ENCODE measurements at regions not wholly inside any gene's neighbourhood (a gene's known extent, or its start where the extent isn't known, plus 50 kb on each side); places are given as distances from the start of the nearest gene placed in this dataset.

DNA sequence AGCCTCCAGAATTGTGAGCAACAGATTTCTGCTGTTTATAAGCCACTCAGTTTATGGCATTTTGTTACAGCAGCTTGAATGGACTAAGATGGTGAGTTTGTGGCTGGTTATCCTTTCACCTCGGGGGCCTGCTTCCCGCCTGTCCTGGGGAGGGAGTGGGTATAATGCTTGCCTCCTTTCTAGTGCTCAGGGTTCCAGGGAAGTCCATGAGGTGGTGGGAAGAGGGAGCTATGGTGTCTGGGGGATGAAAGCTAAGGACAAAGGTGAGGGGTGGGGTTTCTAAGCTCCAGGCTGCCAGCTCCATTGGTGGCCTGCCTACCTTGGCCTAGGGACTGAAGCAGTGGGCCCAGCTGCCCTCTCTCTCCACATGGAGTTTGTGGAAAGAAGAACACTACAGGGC lies 50.2 kb upstream of the SDK2 start:
- no peak overlapping the region for H3K9ac ChIP-seq (ENCODE audit: low read depth, low read length)
- H3K27me3 ChIP-seq (ENCODE audit: control insufficient read depth, insufficient read depth, low read length): no peaks in the 10 kb centered on the region
- H3K9me3 ChIP-seq (ENCODE audit: control insufficient read depth, insufficient read depth, low read length): no peaks in the 10 kb centered on the region
- H3K4me1 ChIP-seq (ENCODE audit: control insufficient read depth, insufficient read depth, low read length): peaks cover 24% of the 10 kb centered on the region
- H3K27ac ChIP-seq (ENCODE audit: low read depth, low read length): no peak overlapping the region
- no peaks in the 10 kb centered on the region for H3K36me3 ChIP-seq (ENCODE audit: control insufficient read depth, insufficient read depth, low read length)
- no peak overlapping the region for H3K4me3 ChIP-seq (ENCODE audit: low read depth, low read length)

DNA sequence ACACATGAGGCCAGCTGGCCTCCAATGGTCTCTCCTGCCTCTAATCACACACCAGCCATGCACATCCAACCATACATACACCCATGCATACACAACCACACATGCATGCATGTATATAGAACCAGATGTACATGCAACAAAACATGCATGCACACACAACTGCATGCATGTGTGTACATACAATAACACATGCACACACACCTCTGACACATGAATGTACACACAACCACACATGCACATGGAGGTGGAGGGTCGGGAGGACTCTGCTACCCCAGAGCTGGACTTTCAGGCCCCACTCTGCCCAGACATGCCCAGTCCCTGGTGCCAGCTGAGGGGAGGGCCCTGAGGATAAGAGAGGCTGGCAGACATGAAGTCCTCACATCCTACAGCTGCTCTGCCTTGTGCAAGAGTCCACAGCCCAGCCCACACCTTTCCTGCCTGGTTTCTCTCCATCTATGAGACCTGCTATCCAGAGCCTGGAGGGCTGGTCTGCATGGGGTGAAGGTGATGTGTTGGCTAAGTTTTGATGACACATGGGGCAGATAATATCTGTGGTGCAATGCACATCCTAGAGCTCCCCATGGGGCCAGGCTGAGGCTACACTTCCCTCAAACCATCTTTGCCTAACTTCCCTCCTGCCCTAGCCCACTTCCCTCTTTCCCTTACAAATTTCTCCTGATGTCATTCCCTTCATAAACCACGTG lies 50.9 kb upstream of the SDK2 start:
- H3K4me3 ChIP-seq (ENCODE audit: low read depth, low read length): no peak overlapping the region
- H3K9me3 ChIP-seq (ENCODE audit: control insufficient read depth, insufficient read depth, low read length): no peaks in the 10 kb centered on the region
- H3K36me3 ChIP-seq (ENCODE audit: control insufficient read depth, insufficient read depth, low read length): no peaks in the 10 kb centered on the region
- no peak overlapping the region for H3K9ac ChIP-seq (ENCODE audit: low read depth, low read length)
- H3K27me3 ChIP-seq (ENCODE audit: control insufficient read depth, insufficient read depth, low read length): no peaks in the 10 kb centered on the region
- H3K27ac ChIP-seq (ENCODE audit: low read depth, low read length): no peak overlapping the region
- H3K4me1 ChIP-seq (ENCODE audit: control insufficient read depth, insufficient read depth, low read length): peaks cover 24% of the 10 kb centered on the region

DNA sequence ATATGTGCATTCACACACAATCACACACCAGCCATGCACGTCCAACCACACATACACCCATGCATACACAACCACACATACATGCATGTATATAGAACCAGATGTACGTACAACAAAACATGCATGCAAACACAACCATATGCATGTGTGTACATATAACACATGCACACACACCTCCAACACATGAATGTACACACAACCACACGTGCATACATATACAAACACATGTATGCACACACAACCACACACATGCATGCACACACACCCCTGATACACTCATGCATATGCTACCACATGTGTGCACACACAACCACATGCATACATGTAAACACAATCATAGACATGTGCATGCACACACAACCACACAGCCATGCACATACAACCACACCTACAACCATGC lies 52.0 kb upstream of the SDK2 start:
- no peaks in the 10 kb centered on the region for H3K27me3 ChIP-seq (ENCODE audit: control insufficient read depth, insufficient read depth, low read length)
- H3K27ac ChIP-seq (ENCODE audit: low read depth, low read length): no peak overlapping the region
- H3K4me1 ChIP-seq (ENCODE audit: control insufficient read depth, insufficient read depth, low read length): peaks cover 15% of the 10 kb centered on the region
- H3K9me3 ChIP-seq (ENCODE audit: control insufficient read depth, insufficient read depth, low read length): no peaks in the 10 kb centered on the region
- no peak overlapping the region for H3K9ac ChIP-seq (ENCODE audit: low read depth, low read length)
- H3K36me3 ChIP-seq (ENCODE audit: control insufficient read depth, insufficient read depth, low read length): no peaks in the 10 kb centered on the region
- no peak overlapping the region for H3K4me3 ChIP-seq (ENCODE audit: low read depth, low read length)

DNA sequence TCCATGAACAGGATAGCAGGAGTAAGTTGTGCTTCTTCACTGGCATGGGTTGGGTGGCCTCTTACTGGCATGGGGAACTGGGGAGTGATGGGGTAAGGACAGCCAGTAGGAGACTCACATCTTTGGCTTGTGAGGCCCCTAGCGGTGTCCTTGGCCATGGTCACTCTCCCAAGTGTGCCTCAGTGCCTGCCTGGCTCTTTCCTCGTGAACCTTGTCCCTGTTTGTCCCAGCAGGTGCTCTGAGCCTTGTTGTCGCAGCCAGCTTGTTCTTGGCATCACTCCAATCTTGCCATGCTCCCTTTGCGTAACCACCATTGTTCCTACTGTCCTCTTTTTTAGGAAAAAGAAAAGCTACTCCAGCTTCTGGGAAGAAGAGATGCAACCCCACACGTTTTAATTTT lies 53.6 kb upstream of the SDK2 start:
- no peak overlapping the region for H3K27ac ChIP-seq (ENCODE audit: low read depth, low read length)
- no peaks in the 10 kb centered on the region for H3K9me3 ChIP-seq (ENCODE audit: control insufficient read depth, insufficient read depth, low read length)
- no peak overlapping the region for H3K9ac ChIP-seq (ENCODE audit: low read depth, low read length)
- H3K36me3 ChIP-seq (ENCODE audit: control insufficient read depth, insufficient read depth, low read length): no peaks in the 10 kb centered on the region
- no peak overlapping the region for H3K4me3 ChIP-seq (ENCODE audit: low read depth, low read length)
- H3K4me1 ChIP-seq (ENCODE audit: control insufficient read depth, insufficient read depth, low read length): peaks cover 4% of the 10 kb centered on the region; the same call in 1 of the 2 replicates
- no peaks in the 10 kb centered on the region for H3K27me3 ChIP-seq (ENCODE audit: control insufficient read depth, insufficient read depth, low read length)

DNA sequence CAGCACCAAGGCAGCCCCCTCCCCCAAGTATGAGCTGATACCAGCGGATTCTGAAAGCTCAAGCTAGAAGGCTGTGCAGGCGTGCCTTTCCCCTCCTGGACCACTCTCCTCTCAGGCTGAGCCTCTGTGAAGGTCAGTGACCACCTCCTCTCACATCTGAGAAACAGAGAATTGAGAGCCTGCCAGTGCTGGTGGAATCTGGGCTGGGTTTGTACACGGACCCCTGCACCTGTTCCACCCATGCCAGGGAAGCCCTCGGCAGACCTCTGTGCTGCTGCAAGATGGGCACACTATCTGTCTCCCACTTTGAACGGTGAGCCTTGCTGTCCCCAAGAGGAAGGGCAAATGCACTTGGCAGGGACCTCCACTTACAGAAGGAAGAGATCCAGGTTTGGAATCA lies 54.7 kb upstream of the SDK2 start:
- H3K27me3 ChIP-seq (ENCODE audit: control insufficient read depth, insufficient read depth, low read length): no peaks in the 10 kb centered on the region

DNA sequence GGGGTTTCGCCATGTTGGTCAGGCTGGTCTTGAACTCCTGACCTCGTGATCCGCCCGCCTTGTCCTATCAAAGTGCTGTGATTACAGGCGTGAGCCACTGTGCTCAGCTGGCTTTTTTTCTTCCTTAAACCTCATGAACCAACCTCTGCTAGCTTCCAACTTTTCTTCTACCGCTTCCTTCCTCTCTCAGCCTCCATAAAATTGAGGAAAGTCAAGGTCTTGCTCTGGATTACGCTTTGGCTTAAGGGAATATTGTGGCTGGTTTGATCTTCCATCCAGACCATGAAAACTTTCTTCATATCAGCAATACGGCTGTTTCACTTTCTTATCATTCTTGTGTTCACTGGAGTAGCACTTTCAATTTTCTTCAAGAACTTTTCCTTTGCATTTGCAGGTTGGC lies 57.5 kb upstream of the SDK2 start:
- Histone ChIP-seq H3K4me3 (ENCODE audit: low read depth, low read length) (no peak overlapping the region), H3K27ac (ENCODE audit: low read depth, low read length) (no peak overlapping the region), H3K36me3 (ENCODE audit: control insufficient read depth, insufficient read depth, low read length) (no peaks in the 10 kb centered on the region), H3K27me3 (ENCODE audit: control insufficient read depth, insufficient read depth, low read length) (no peaks in the 10 kb centered on the region), H3K4me1 (ENCODE audit: control insufficient read depth, insufficient read depth, low read length) (no peaks in the 10 kb centered on the region), H3K9me3 (ENCODE audit: control insufficient read depth, insufficient read depth, low read length) (no peaks in the 10 kb centered on the region), H3K9ac (ENCODE audit: low read depth, low read length) (no peak overlapping the region)

More for the DNA sequence above, 54.7 kb upstream of the SDK2 start:
- no peak overlapping the region for H3K4me3 ChIP-seq (ENCODE audit: low read depth, low read length)
- H3K36me3 ChIP-seq (ENCODE audit: control insufficient read depth, insufficient read depth, low read length): no peaks in the 10 kb centered on the region
- H3K9me3 ChIP-seq (ENCODE audit: control insufficient read depth, insufficient read depth, low read length): no peaks in the 10 kb centered on the region
- H3K27ac ChIP-seq (ENCODE audit: low read depth, low read length): no peak overlapping the region
- no peaks in the 10 kb centered on the region for H3K4me1 ChIP-seq (ENCODE audit: control insufficient read depth, insufficient read depth, low read length)
- H3K9ac ChIP-seq (ENCODE audit: low read depth, low read length): no peak overlapping the region

DNA sequence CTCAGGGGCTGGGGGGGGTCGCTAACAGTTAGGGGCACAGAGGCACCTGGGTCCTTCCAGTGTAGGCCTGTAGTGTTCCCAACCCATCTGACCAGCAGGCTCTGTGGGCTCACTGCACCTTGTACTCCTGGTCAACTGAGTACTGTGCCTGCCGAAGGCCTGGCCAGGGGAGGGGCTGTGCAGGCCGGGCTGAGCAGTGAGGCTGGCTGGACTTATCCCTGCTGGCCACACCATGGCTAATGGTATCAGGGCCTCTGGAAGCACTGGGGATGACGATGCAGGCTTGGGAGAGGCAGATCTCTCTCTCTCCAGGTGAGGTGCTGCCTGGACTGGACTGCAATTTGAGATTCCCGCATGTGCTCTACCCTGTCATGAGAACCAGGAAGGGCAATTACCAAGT lies 58.9 kb upstream of the SDK2 start:
- H3K36me3 ChIP-seq (ENCODE audit: control insufficient read depth, insufficient read depth, low read length): no peaks in the 10 kb centered on the region
- no peak overlapping the region for H3K9ac ChIP-seq (ENCODE audit: low read depth, low read length)
- H3K9me3 ChIP-seq (ENCODE audit: control insufficient read depth, insufficient read depth, low read length): no peaks in the 10 kb centered on the region
- no peak overlapping the region for H3K4me3 ChIP-seq (ENCODE audit: low read depth, low read length)
- no peak overlapping the region for H3K27ac ChIP-seq (ENCODE audit: low read depth, low read length)
- H3K4me1 ChIP-seq (ENCODE audit: control insufficient read depth, insufficient read depth, low read length): no peaks in the 10 kb centered on the region
- no peaks in the 10 kb centered on the region for H3K27me3 ChIP-seq (ENCODE audit: control insufficient read depth, insufficient read depth, low read length)

DNA sequence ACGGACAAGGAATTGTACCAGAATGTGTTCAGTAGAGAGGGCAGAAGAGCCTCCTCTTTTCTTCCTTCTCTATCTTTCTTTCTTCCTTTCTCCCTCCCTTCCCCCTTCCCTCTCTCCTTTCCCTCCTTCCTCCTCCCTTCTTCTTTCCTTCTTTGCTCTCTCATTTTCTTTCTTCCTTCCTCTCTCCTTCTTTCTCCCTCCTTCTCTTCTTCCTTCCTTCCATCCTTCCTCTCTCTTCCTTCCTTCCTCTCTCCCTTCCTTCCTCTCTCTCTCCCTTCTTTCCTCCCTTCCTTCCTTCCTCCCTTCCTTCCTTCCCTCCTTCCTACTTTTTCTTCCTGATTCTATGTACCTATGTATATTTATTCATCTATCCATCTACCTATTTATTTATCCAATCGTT lies 59.7 kb upstream of the SDK2 start:
- Histone ChIP-seq H3K36me3 (ENCODE audit: control insufficient read depth, insufficient read depth, low read length) (no peaks in the 10 kb centered on the region), H3K9ac (ENCODE audit: low read depth, low read length) (no peak overlapping the region), H3K27ac (ENCODE audit: low read depth, low read length) (no peak overlapping the region), H3K4me3 (ENCODE audit: low read depth, low read length) (no peak overlapping the region), H3K9me3 (ENCODE audit: control insufficient read depth, insufficient read depth, low read length) (no peaks in the 10 kb centered on the region), H3K27me3 (ENCODE audit: control insufficient read depth, insufficient read depth, low read length) (no peaks in the 10 kb centered on the region; the same call in 1 of the 2 replicates), H3K4me1 (ENCODE audit: control insufficient read depth, insufficient read depth, low read length) (no peaks in the 10 kb centered on the region)

DNA sequence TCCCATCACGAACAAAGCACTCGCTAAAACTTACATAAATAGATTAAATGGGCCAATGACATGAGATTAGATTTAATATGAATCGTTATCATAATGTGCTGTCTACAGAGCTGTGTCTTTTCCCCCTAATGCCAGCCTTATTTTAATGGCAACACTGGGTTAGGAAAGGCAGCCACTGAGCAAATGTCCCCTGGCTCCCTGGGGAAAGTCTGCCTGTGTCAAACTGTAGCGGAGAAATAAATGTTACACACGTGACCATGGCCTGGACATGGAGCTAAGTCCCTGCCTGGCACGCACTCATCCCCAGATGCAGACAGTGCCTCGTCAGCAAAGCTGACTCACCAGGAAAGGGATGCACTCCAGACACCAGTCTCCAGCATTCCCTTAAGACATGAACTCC lies 61.3 kb upstream of the SDK2 start:
- Histone ChIP-seq H3K27me3 (ENCODE audit: control insufficient read depth, insufficient read depth, low read length) (peaks cover 5% of the 10 kb centered on the region), H3K4me3 (ENCODE audit: low read depth, low read length) (no peak overlapping the region), H3K9ac (ENCODE audit: low read depth, low read length) (no peak overlapping the region), H3K4me1 (ENCODE audit: control insufficient read depth, insufficient read depth, low read length) (peaks cover 4% of the 10 kb centered on the region; the same call in 1 of the 2 replicates), H3K36me3 (ENCODE audit: control insufficient read depth, insufficient read depth, low read length) (no peaks in the 10 kb centered on the region), H3K9me3 (ENCODE audit: control insufficient read depth, insufficient read depth, low read length) (no peaks in the 10 kb centered on the region), H3K27ac (ENCODE audit: low read depth, low read length) (no peak overlapping the region)

DNA sequence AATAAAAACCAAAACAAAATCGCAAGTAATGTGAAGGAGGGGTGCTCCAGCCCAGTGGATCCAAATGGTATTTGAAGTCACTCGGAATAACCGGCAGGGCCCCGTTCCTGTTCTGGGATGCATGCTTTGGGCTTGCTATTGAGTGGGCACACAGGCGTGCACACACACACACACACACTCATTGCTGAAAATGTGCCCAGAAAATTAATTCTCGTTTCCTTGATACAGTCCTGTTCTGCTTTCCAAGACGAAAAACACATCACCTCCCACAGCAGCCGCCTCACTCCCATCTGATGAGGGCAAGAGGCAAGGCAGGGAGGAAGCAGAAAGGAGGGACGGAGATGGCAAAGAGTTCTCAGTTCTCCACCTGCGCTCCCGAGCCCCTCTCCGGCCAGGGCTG lies 62.2 kb upstream of the SDK2 start:
- H3K4me3 ChIP-seq (ENCODE audit: low read depth, low read length): no peak overlapping the region
- H3K4me1 ChIP-seq (ENCODE audit: control insufficient read depth, insufficient read depth, low read length): peaks cover 4% of the 10 kb centered on the region; the same call in 1 of the 2 replicates
- H3K36me3 ChIP-seq (ENCODE audit: control insufficient read depth, insufficient read depth, low read length): no peaks in the 10 kb centered on the region
- H3K9ac ChIP-seq (ENCODE audit: low read depth, low read length): no peak overlapping the region
- H3K27me3 ChIP-seq (ENCODE audit: control insufficient read depth, insufficient read depth, low read length): peaks cover 5% of the 10 kb centered on the region
- no peak overlapping the region for H3K27ac ChIP-seq (ENCODE audit: low read depth, low read length)
- H3K9me3 ChIP-seq (ENCODE audit: control insufficient read depth, insufficient read depth, low read length): no peaks in the 10 kb centered on the region

DNA sequence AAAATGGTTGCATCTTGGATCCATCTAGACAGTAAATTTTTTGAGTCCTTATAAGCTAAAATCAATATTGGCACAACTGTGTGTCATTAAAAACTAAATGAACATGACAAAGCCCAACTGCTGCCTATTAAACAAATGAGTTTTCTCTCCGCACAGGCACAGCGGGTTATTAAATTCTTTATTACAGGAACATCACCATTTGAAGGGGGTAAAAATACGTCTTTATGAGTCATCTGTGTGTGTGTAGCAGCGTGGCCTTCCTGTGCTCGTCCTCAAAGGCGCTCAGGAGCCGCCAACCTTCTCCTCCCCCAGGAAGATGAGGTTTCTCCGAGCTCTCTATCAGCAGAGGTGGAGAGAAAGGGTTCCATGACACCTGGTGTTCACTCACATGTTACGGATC lies 62.6 kb upstream of the SDK2 start:
- no peaks in the 10 kb centered on the region for H3K9me3 ChIP-seq (ENCODE audit: control insufficient read depth, insufficient read depth, low read length)
- no peak overlapping the region for H3K4me3 ChIP-seq (ENCODE audit: low read depth, low read length)
- H3K4me1 ChIP-seq (ENCODE audit: control insufficient read depth, insufficient read depth, low read length): peaks cover 4% of the 10 kb centered on the region; the same call in 1 of the 2 replicates
- H3K27me3 ChIP-seq (ENCODE audit: control insufficient read depth, insufficient read depth, low read length): peaks cover 5% of the 10 kb centered on the region
- no peak overlapping the region for H3K27ac ChIP-seq (ENCODE audit: low read depth, low read length)
- H3K36me3 ChIP-seq (ENCODE audit: control insufficient read depth, insufficient read depth, low read length): no peaks in the 10 kb centered on the region
- H3K9ac ChIP-seq (ENCODE audit: low read depth, low read length): no peak overlapping the region
